ENCODE measurements at regions not wholly inside any gene's neighbourhood (a gene's known extent, or its start where the extent isn't known, plus 50 kb on each side); places are given as distances from the start of the nearest gene placed in this dataset.

DNA sequence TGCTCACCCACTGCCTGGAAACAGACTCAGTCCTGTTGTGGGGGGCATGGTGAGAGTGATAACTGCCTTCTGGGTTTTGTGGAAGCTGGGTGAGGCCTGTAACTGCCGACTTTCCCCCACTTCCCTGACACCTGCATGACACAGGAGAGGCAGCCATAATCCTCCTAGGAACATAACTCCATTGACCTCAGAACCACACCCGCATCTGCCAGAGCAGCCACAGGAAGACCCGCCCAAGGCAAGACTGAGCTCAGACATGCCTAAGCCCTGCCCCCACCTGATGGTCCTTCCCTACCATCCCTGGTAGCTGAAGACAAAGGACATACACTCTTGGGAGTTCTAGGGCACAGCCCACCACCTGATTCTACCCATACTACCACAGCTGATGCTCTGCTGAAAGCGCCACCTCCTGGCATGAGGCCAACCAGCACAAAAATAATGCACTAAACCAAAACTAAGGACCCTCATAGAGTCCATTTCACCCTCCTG is 326.7 kb downstream of the RBM26 start:
- TF ChIP-seq, protein P1, sequence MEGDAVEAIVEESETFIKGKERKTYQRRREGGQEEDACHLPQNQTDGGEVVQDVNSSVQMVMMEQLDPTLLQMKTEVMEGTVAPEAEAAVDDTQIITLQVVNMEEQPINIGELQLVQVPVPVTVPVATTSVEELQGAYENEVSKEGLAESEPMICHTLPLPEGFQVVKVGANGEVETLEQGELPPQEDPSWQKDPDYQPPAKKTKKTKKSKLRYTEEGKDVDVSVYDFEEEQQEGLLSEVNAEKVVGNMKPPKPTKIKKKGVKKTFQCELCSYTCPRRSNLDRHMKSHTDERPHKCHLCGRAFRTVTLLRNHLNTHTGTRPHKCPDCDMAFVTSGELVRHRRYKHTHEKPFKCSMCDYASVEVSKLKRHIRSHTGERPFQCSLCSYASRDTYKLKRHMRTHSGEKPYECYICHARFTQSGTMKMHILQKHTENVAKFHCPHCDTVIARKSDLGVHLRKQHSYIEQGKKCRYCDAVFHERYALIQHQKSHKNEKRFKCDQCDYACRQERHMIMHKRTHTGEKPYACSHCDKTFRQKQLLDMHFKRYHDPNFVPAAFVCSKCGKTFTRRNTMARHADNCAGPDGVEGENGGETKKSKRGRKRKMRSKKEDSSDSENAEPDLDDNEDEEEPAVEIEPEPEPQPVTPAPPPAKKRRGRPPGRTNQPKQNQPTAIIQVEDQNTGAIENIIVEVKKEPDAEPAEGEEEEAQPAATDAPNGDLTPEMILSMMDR (IDR thresholded peaks at IDR 0.05) = no peak
- TF ChIP-seq POLR2A (IDR thresholded peaks at IDR 0.05) = no peak
